Neuron (in vitro differentiated cells): ENCODE measurements at regions not wholly inside any gene's neighbourhood (a gene's known extent, or its start where the extent isn't known, plus 50 kb on each side); places are given as distances from the start of the nearest gene placed in this dataset.

Experiments
- H2AFZ ChIP-seq: one replicate; pipeline ENCODE4 v1.6.1; 2013; ENCODE audit warnings: low read depth, mild to moderate bottlenecking, inconsistent platforms, low read length, moderate library complexity
- H3K27me3 ChIP-seq: one replicate; pipeline ENCODE4 v1.6.1; 2013; ENCODE audit warnings: low read length; ENCODE audit not compliant: insufficient read depth
- H3K36me3 ChIP-seq: one replicate; pipeline ENCODE4 v1.6.1; 2013; ENCODE audit warnings: low read length; ENCODE audit not compliant: insufficient read depth
- H3K4me1 ChIP-seq: one replicate; pipeline ENCODE4 v1.6.1; 2013; ENCODE audit warnings: low read length; ENCODE audit not compliant: insufficient read depth
- H3K4me3 ChIP-seq: 2 replicates; pipeline ENCODE4 v1.5.1; 2013; ENCODE audit warnings: mild to moderate bottlenecking, low read length, moderate library complexity
- H3K9me3 ChIP-seq: one replicate; pipeline ENCODE4 v1.6.1; 2013; ENCODE audit warnings: low read length

DNA sequence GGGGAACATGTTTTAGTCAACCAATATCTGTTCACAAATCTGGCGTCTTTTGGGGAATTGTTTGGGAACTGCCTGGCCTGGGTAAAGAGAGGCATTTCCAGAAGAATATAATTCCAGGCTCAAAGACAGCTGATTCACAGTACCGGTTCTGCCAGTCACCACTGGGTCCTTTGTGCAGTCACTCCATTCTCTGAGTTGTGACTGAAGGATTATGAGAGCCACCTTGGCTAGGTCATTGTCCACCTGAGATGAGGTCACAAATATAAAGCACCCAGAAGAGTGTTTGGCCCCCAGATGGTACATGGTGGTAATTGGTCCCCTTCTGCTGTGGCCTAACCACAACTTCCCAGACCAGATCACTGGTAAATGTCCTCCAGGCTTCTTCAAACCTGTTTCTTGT is 121.0 kb upstream of the SPACA1 start:
- no peaks in the 10 kb centered on the region for H3K36me3 ChIP-seq
- no peaks in the 10 kb centered on the region for H3K27me3 ChIP-seq
- no peaks in the 10 kb centered on the region for H3K9me3 ChIP-seq
- H3K4me1 ChIP-seq = peaks cover 8% of the 10 kb centered on the region
- no peak overlapping the region for H3K4me3 ChIP-seq
- no peak overlapping the region for H2AFZ ChIP-seq

DNA sequence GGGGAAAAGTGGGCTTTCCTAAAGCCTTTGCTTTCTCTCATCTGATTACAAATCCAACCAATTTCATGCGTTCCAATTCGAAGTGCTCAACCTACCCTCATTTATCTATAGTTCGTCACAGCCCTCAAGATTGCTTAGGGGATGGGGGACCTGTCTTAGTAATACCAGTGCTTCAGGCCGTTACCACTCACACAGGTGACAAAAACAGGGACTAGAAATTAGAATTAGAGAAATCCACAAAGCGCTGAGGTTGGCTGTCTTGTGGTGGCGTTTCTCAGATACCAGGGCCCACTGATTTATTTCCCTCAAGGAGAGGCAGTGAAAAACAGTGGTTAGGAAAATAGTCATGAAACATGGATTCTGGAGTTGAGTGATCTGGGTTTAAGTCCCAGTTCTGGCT is 121.6 kb upstream of the SPACA1 start:
- Histone ChIP-seq H3K36me3 (no peaks in the 10 kb centered on the region), H3K4me3 (no peak overlapping the region), H3K9me3 (no peaks in the 10 kb centered on the region), H3K27me3 (no peaks in the 10 kb centered on the region), H3K4me1 (peaks cover 8% of the 10 kb centered on the region), H2AFZ (no peak overlapping the region)

DNA sequence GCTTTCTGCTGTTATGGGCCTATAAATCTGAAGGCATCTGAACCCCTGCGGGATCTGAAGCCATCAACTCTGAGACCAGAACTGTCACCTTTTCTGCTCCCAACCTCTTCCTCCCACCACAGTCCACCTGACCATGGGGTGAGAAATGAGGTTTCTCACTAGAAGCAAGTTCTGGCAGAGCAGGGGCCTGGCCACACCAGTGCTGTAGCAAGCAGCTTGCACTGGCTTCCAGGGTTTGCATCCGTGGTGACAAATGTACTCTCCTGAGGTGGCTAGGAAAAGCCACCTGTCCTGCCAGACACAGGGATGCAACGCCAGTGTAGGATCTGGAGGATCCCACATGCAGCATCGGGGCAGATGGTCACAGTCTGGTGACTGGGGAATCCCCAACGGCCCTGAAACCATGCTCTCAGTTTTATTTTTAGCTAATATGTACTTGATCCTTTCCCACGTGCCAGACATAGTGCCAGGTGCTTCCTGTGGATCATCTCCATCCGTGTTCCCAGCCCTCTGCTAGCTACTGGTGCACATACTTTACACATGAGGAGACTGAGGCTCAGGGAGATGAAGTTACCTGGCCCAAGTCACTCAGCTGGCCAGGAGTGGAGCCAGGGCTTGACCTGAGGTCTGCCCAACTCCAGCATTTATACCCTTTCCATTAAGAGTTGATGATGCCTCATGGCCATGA is 122.1 kb upstream of the SPACA1 start:
- no peak overlapping the region for H3K4me3 ChIP-seq
- peaks cover 8% of the 10 kb centered on the region for H3K4me1 ChIP-seq
- H3K9me3 ChIP-seq = no peaks in the 10 kb centered on the region
- no peaks in the 10 kb centered on the region for H3K27me3 ChIP-seq
- H3K36me3 ChIP-seq = no peaks in the 10 kb centered on the region
- H2AFZ ChIP-seq = no peak overlapping the region

DNA sequence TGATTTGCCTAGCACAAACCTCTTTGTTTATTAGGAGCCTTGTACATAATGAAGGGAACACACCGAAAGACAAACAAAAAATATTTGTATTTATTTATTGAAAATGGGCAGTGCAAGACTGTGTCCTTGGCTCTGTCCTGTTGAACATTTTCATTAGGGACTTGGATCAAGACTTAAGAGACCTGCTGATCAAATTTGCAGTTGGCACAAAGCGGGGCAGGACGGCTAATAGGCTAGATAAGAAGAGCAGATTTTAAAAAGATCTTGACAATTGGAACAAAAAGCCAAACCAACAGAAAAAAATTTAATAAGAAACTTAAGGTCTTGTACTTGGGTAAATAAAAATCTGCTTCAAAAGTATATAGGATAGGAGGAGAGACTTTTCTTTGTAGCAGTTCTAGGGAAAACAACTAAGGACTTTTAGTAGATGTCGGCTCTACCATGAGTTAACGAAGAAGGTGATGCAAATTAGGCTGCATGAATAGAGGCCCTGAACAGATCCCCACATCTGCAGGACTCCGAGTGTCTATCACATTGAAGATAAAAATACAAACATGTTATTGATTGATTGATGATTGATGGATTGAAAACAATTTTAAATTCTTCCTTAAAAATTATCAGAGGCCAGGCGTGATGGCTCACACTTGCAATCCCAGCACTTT is 124.1 kb upstream of the SPACA1 start:
- Histone ChIP-seq H3K27me3 (no peaks in the 10 kb centered on the region), H3K36me3 (no peaks in the 10 kb centered on the region), H2AFZ (no peak overlapping the region), H3K4me1 (peaks cover 2% of the 10 kb centered on the region), H3K4me3 (no peak overlapping the region), H3K9me3 (no peaks in the 10 kb centered on the region)

DNA sequence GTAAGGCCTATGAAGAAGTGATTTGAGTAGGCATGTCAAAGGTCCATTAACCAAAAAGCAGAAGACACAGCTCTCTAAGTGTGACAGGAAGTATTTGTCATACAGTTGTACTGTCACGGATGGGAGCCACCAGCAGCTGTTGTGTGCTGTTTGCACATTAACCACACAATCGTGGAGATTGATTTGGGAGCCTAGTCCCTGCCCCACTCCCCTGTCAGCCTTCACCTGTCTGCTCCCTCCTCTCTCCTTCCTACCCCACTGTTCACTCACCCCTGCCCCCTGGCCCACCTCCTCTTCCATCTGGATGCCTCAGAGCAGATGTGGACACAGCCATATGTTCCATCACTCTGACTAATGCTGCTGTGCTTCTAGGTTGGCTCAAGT is 124.7 kb upstream of the SPACA1 start:
- no peak overlapping the region for H2AFZ ChIP-seq
- no peaks in the 10 kb centered on the region for H3K36me3 ChIP-seq
- no peak overlapping the region for H3K4me3 ChIP-seq
- H3K9me3 ChIP-seq = no peaks in the 10 kb centered on the region
- no peaks in the 10 kb centered on the region for H3K27me3 ChIP-seq
- peaks cover 4% of the 10 kb centered on the region for H3K4me1 ChIP-seq

DNA sequence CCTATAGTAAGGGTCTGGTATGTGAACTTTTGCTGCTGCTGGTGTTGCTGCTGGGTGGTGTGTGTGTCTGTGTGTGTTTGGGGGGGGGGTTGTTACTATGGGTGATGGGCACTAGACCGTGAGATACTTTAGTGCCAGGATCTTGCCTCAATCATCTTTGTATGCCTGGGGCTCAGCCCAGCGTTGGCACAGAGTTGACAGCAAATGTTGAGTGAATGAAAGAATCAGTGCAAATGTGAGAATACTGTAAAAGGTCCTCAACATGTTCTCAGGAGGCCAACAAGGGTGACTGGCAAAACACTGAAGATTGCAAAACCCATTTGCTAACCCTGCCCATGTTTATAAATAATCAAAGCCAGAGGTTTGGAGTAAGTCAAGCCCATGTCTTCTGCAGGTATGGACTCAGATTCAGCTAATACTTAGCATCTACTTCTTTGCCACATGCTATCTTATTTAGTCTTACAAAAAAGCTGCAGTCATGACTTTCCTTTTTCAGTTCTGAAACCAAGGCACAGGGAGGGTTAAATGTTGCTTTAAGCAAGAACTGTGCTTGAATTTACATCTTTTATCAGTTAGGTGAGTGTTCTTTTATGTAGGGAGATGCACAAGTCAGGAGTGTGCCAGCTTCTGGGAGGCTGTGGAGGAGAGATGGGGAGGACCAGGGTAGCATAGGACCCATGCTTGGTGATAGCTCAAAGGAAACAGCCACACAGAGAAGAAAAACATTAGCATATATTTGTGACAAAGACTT is 125.3 kb upstream of the SPACA1 start:
- no peaks in the 10 kb centered on the region for H3K36me3 ChIP-seq
- no peak overlapping the region for H3K4me3 ChIP-seq
- no peaks in the 10 kb centered on the region for H3K27me3 ChIP-seq
- H3K4me1 ChIP-seq = peaks cover 4% of the 10 kb centered on the region
- H2AFZ ChIP-seq = no peak overlapping the region
- H3K9me3 ChIP-seq = no peaks in the 10 kb centered on the region

DNA sequence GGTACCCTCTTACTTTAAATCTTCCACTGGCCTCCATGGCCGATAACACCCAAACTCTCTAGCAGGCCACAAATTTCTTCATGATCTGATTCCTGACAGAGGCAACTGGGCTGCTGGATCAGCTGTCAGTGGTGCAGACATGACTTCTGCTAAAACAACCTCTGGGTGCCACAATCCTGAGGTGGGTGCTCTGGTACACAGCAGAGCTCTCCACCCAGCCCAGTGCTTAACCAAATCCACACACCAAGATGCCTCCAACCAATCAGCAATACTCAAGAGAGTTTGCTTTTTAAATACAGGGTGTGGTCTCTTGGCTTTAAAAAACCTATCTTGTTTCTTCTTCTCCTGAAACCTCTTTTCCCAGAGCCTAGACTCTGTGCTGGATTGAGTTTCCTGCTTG is 126.6 kb upstream of the SPACA1 start:
- H3K9me3 ChIP-seq = no peaks in the 10 kb centered on the region
- peaks cover 7% of the 10 kb centered on the region for H3K4me1 ChIP-seq
- H3K27me3 ChIP-seq = no peaks in the 10 kb centered on the region
- H3K4me3 ChIP-seq = no peak overlapping the region
- no peak overlapping the region for H2AFZ ChIP-seq
- H3K36me3 ChIP-seq = no peaks in the 10 kb centered on the region

DNA sequence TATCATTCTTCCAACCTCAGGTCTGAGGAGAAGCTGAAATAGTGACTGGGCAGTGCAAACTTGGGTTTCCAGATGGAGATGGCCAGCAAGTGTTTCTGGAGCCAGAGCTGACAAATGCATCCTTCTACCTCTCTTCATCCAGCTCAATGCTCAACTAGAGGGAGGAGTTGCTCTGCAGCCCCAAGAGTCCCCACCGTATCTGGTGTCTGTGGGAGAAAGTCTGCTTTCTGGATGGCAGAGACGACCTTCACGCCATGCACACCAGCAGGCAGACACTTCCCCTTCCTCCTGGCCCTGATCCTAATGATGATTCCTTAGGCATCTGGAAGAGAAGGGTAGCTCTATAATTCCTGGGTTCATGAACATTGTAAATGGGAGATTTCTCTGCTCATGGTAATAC is 127.4 kb upstream of the SPACA1 start:
- no peaks in the 10 kb centered on the region for H3K27me3 ChIP-seq

DNA sequence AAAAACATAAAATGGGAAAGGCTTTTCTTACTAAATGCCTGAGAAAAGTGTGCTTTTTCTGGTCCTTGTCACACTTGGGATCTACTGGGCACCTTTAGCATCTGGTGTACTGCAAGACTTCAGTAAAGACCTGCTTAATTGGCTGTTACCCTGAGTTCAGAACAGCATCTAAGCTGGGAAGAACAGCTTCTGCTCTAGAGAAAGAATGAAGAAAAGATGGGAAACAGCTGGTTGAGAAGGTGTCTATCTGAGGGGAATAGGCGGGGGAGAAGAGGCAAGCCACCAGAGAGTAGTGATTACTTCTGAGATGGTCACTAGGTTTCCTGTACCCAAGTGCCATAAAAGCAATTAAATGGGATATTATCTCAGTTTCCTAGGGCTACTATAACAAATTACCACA is 128.2 kb upstream of the SPACA1 start:
- H2AFZ ChIP-seq = no peak overlapping the region
- H3K36me3 ChIP-seq = no peaks in the 10 kb centered on the region
- no peaks in the 10 kb centered on the region for H3K27me3 ChIP-seq
- no peaks in the 10 kb centered on the region for H3K9me3 ChIP-seq
- H3K4me3 ChIP-seq = no peak overlapping the region
- peaks cover 14% of the 10 kb centered on the region for H3K4me1 ChIP-seq

More for the DNA sequence above, 127.4 kb upstream of the SPACA1 start:
- H2AFZ ChIP-seq = no peak overlapping the region
- H3K4me1 ChIP-seq = peaks cover 7% of the 10 kb centered on the region
- no peak overlapping the region for H3K4me3 ChIP-seq
- no peaks in the 10 kb centered on the region for H3K36me3 ChIP-seq
- H3K9me3 ChIP-seq = no peaks in the 10 kb centered on the region

DNA sequence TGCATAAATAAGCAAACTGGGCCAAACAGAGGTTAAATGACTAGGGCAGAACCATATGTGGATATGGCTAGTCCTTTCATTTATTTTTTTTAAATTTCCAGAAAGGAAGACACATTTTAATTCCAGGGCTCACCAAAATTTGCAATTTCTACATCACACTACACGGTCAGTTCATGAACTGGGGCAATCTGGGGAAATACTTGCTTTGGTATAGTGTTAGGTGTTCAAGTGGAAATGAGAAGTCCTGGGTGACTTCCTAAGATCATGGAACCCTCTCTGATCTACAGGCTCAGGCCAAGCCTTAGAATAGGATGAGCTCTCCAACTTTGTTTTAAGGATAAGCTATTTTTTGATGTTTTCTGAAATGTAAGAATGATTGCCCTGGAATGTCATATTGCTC is 128.6 kb upstream of the SPACA1 start:
- H3K9me3 ChIP-seq = no peaks in the 10 kb centered on the region
- no peak overlapping the region for H2AFZ ChIP-seq
- no peaks in the 10 kb centered on the region for H3K36me3 ChIP-seq
- H3K4me3 ChIP-seq = no peak overlapping the region
- peaks cover 18% of the 10 kb centered on the region for H3K4me1 ChIP-seq
- H3K27me3 ChIP-seq = no peaks in the 10 kb centered on the region

DNA sequence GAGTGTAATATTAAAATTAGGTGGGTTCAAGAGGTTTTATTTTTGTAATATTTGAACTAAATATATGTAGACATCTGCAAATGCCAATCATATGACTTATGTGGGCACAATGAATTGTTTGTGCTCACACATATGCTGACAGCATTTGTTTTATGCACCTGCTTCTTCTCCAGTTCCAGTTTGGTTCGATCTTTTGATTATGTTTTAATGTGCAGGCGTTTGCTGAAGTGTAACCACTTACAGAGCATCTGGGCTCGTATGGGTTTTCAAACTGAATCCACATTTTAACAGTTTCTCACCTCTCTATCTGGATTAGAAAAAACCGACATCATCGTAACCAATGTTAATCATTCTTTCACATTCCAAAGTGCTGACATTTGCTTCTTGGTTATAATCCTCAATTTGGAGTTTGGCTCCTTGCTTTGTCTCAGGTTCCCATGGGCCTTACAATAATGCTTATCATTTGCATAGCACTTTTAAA is 129.1 kb upstream of the SPACA1 start:
- Histone ChIP-seq H3K27me3 (no peaks in the 10 kb centered on the region), H2AFZ (no peak overlapping the region), H3K36me3 (no peaks in the 10 kb centered on the region), H3K4me3 (no peak overlapping the region), H3K9me3 (no peaks in the 10 kb centered on the region), H3K4me1 (peaks cover 23% of the 10 kb centered on the region)

DNA sequence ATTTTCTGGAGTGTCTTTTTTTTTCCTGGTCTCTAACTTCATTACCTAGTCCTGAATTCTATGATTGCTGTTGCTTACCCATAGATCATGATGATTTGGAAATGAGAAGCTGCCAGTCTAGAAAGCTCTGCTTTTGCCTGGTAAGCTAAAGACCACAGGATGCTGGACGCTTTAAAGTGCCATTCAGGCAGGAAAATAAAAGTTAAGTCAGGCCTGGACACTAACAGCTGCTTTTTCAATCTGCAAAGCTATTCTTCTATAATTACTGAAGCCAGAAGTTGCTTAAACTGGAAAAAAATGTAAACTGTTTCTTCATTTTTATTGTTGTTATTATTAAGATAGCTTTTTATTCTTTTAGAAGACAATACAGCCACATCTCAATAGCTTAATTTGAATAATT is 129.8 kb upstream of the SPACA1 start:
- Histone ChIP-seq H3K4me3 (no peak overlapping the region), H2AFZ (no peak overlapping the region), H3K4me1 (peaks cover 28% of the 10 kb centered on the region), H3K36me3 (no peaks in the 10 kb centered on the region), H3K27me3 (no peaks in the 10 kb centered on the region), H3K9me3 (no peaks in the 10 kb centered on the region)

DNA sequence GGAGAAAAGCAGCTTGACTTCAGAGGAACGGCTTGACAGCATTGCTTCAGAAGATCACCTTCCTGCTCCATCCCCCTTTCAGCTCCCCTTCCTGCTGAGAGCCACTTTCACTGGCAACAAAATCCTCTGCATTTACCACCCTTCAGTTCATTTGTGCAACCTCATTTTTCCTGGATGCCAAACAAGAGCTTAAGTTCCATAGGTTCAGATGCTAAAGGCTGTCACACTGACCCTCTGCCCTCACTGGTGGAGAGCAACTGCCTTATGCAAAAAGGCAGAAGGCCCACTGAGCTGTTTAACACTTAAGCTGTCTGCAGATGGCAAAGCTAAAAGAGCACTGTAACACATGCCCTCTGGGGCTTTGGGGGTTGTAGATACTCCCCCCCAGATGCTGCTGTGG is 131.2 kb upstream of the SPACA1 start:
- Histone ChIP-seq H3K4me1 (peaks cover 30% of the 10 kb centered on the region), H3K27me3 (no peaks in the 10 kb centered on the region), H3K4me3 (no peak overlapping the region), H3K36me3 (no peaks in the 10 kb centered on the region), H2AFZ (no peak overlapping the region), H3K9me3 (no peaks in the 10 kb centered on the region)
